Testis (tissue), 2 donors: ENCODE measurements at regions not wholly inside any gene's neighbourhood (a gene's known extent, or its start where the extent isn't known, plus 50 kb on each side); places are given as distances from the start of the nearest gene placed in this dataset.

Source experiments
- DNase-seq: peaks from one replicate; pipeline ENCODE4 v3.0.0-alpha.2; 2019
- H3K27ac ChIP-seq, 2 donors: fragments of 200-600 bp; sonication (generic); one replicate each; pipeline ENCODE4 v1.5.1; 2019
- H3K27me3 ChIP-seq: fragments of 200-600 bp; sonication (generic); one replicate; pipeline ENCODE4 v1.5.1; 2019
- H3K36me3 ChIP-seq: fragments of 200-600 bp; sonication (generic); one replicate; pipeline ENCODE4 v1.5.1; 2017; ENCODE audit warnings: low read depth; ENCODE audit errors: missing control alignments
- H3K4me1 ChIP-seq: fragments of 200-600 bp; sonication (generic); one replicate; pipeline ENCODE4 v1.5.1; 2019
- H3K4me3 ChIP-seq, 2 donors: fragments of 200-600 bp; sonication (generic); one replicate each; pipeline ENCODE4 v1.5.1; 2017 to 2019
- H3K9me3 ChIP-seq: fragments of 200-600 bp; sonication (generic); one replicate; pipeline ENCODE4 v1.5.1; 2017
- POLR2A ChIP-seq: fragments of 450-650 bp; IDR thresholded peaks from one replicate; pipeline ENCODE4 v1.6.1; 2017; ENCODE audit warnings: antibody characterized with exemption, mild to moderate bottlenecking, moderate library complexity
- WGBS, 2 donors: methylation state at CpG; one replicate each; pipeline ENCODE4 v1.1.5; 2018; 5-methylcytosine and 5-hydroxymethylcytosine counted together
- intact Hi-C: fragments of 100-400 bp; cut with DNase I; formaldehyde crosslinking; loops from one replicate; pipeline ENCODE4 v1.15.1; 2023; ENCODE audit warnings: low total_unique reads
- TF ChIP-seq, protein P1 (sequence below), 3 experiments: fragments of 450-650 bp in 2 of 3; fragments of 200-600 bp in 1 of 3; sonication (generic) in 1 of 3; IDR thresholded peaks; one replicate each; pipeline ENCODE4 v1.5.1; 2016 to 2019; ENCODE audit warnings: antibody characterized with exemption in 3 of 3, mild to moderate bottlenecking in 2 of 3, moderate library complexity in 1 of 3

DNA sequence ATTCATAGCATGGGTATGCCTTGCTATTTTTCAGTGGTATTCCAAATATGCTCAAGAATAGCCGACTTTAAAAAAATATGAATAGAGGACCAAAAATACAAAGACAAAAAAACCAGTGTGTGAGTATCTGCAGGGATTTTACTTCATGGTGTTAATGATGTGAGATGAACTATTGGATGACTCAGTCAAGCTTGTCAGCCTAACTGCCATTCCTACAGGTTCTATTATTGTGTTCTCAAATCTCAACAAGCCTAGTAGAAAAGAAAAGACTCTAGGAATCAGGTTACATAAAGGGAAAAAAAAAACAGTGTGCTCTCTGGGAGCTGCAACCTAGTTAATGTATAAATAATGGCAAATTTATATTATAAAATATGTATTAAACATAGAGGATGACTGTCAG is 588.4 kb upstream of the BTBD3 start:
- intact Hi-C loops, result no loop called here
- H3K27ac ChIP-seq, result no peak overlapping the region
- TF ChIP-seq, protein P1, sequence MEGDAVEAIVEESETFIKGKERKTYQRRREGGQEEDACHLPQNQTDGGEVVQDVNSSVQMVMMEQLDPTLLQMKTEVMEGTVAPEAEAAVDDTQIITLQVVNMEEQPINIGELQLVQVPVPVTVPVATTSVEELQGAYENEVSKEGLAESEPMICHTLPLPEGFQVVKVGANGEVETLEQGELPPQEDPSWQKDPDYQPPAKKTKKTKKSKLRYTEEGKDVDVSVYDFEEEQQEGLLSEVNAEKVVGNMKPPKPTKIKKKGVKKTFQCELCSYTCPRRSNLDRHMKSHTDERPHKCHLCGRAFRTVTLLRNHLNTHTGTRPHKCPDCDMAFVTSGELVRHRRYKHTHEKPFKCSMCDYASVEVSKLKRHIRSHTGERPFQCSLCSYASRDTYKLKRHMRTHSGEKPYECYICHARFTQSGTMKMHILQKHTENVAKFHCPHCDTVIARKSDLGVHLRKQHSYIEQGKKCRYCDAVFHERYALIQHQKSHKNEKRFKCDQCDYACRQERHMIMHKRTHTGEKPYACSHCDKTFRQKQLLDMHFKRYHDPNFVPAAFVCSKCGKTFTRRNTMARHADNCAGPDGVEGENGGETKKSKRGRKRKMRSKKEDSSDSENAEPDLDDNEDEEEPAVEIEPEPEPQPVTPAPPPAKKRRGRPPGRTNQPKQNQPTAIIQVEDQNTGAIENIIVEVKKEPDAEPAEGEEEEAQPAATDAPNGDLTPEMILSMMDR (IDR thresholded peaks at IDR 0.05), result no peak
- no peak for TF ChIP-seq POLR2A
- WGBS, 2 donors, result 74 to 81% methylated on average over 1 of the region's 1 CpG
- no peaks in the 10 kb centered on the region for H3K27me3 ChIP-seq
- no peaks in the 10 kb centered on the region for H3K4me1 ChIP-seq
- H3K9me3 ChIP-seq, result no peaks in the 10 kb centered on the region
- no peak for DNase-seq
- no peaks in the 10 kb centered on the region for H3K36me3 ChIP-seq
- H3K4me3 ChIP-seq, result no peak overlapping the region

DNA sequence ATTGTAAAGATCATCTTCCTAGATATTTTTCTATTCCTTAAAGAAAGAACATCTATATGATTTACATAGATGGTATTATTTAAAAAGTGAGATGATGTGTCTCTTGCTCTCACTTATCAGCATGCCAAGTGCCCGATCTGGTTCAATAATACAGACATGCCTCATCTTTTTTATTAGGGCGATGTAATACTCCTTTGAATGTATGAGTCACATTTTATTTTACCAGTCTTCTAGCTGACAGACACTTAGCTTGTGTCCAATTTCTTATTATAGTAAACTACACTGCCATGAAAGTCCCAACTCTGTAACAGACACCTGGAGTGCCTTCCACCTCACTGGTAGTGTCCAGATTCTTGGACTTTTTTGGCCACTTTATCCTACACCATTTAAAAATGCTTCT is 586.6 kb upstream of the BTBD3 start:
- H3K36me3 ChIP-seq, result no peaks in the 10 kb centered on the region
- no peaks in the 10 kb centered on the region for H3K9me3 ChIP-seq
- DNase-seq, result no peak
- H3K27me3 ChIP-seq, result no peaks in the 10 kb centered on the region
- no peak overlapping the region for H3K4me3 ChIP-seq
- TF ChIP-seq, protein P1 (IDR thresholded peaks at IDR 0.05), result no peak
- no peak for TF ChIP-seq POLR2A
- 91 to 94% methylated on average over 2 of the region's 2 CpGs for WGBS, 2 donors
- intact Hi-C loops, result no loop called here
- no peak overlapping the region for H3K27ac ChIP-seq
- no peaks in the 10 kb centered on the region for H3K4me1 ChIP-seq

DNA sequence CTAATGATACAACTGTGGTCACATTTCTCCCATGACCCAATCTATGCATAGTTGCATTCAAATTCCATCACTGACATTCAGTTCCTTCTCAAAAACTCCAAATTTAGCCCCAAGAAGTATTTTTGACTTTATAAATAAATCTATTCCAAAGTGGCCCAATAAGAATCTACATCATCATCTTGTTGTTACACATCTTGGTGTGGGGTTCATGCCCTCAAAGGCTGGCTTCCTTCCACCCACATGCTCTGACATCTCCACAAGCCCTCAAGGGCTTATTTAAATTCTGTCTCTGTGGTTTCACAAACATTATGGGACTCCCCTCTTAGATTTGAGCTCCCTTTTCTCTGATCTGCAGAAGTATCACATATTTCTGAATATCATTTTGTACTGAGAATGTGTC is 585.3 kb upstream of the BTBD3 start:
- DNase-seq, result no peak
- no peak overlapping the region for H3K27ac ChIP-seq
- H3K4me1 ChIP-seq, result no peaks in the 10 kb centered on the region
- intact Hi-C loops, result no loop called here
- TF ChIP-seq, protein P1 (IDR thresholded peaks at IDR 0.05), result no peak
- no peak for TF ChIP-seq POLR2A
- no peak overlapping the region for H3K4me3 ChIP-seq
- no peaks in the 10 kb centered on the region for H3K9me3 ChIP-seq
- H3K27me3 ChIP-seq, result no peaks in the 10 kb centered on the region
- no peaks in the 10 kb centered on the region for H3K36me3 ChIP-seq

DNA sequence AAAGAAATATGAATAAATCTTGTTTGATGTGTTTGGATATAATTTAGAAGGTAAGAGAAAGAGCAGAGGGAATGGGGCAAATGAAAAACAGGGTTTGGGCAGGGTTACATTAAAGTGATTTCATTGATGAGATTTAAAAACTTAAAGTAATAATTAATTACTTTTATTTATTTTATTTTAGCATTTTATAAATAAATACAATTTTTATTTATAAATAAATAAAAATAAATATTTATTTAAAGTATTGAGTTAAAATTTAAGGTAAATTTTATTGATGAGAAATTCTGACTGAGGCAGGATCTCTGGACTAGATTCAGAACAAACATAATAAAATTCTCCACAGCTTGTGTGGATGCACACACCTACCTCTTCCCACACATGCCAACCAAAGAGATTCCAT is 584.1 kb upstream of the BTBD3 start:
- intact Hi-C loops, result no loop called here
- no peaks in the 10 kb centered on the region for H3K4me1 ChIP-seq
- no peaks in the 10 kb centered on the region for H3K9me3 ChIP-seq
- no peak for TF ChIP-seq POLR2A
- TF ChIP-seq, protein P1 (IDR thresholded peaks at IDR 0.05), result no peak
- no peak for DNase-seq
- H3K4me3 ChIP-seq, result no peak overlapping the region
- no peaks in the 10 kb centered on the region for H3K27me3 ChIP-seq
- no peaks in the 10 kb centered on the region for H3K36me3 ChIP-seq
- H3K27ac ChIP-seq, result no peak overlapping the region

DNA sequence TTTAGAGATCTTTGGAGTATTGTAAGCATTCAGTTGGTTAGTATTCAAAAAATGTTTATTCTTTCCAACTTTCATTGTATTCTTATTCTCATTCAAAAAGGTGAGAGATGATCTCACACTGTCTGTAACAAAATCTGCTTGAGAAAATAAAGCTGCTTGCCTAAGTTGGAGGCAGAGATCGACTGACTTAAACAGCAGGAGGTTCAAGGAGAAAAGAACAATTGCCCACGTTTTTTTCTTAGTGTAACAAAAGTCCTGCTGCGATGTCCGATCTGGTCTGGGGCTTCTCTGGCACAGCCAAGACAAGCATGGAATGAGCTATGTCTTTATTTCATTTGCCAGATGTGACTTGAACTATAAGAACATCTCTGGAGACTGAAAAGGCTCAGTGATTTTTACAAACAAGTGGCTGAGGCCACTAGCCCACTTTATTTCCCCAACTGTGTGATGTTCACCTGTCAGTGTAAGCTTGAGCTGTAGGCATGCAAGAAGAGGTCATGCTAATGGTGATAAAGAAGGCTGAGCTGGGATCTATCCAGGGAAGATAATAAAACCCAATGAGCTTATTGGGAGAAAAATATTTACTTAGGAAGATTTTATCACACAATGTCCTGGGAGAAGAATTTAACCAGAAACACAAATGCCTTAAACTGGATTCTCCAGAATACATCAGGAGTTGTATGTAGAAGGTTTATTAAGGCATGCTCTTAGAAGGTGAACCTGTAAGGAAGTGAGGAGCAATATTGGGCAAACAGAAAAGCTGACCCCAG is 580.1 kb upstream of the BTBD3 start:
- H3K4me3 ChIP-seq, result no peak overlapping the region
- TF ChIP-seq, protein P1 (IDR thresholded peaks at IDR 0.05), result no peak
- TF ChIP-seq POLR2A, result no peak
- WGBS, 2 donors, result 51 to 56% methylated on average over 4 of the region's 4 CpGs

More for the DNA sequence above, 580.1 kb upstream of the BTBD3 start:
- DNase-seq, result no peak
- Histone ChIP-seq H3K9me3 (no peaks in the 10 kb centered on the region), H3K36me3 (no peaks in the 10 kb centered on the region), H3K4me1 (no peaks in the 10 kb centered on the region), H3K27me3 (no peaks in the 10 kb centered on the region), H3K27ac (no peak overlapping the region)
- intact Hi-C loops, result no loop called here
